ENCODE measurements at regions not wholly inside any gene's neighbourhood (a gene's known extent, or its start where the extent isn't known, plus 50 kb on each side); places are given as distances from the start of the nearest gene placed in this dataset.
"Not testable (repeated sequence)": the region's sequence is repeated elsewhere in the genome, so short reads cannot be mapped to it uniquely, and the experiment has no call there.

DNA sequence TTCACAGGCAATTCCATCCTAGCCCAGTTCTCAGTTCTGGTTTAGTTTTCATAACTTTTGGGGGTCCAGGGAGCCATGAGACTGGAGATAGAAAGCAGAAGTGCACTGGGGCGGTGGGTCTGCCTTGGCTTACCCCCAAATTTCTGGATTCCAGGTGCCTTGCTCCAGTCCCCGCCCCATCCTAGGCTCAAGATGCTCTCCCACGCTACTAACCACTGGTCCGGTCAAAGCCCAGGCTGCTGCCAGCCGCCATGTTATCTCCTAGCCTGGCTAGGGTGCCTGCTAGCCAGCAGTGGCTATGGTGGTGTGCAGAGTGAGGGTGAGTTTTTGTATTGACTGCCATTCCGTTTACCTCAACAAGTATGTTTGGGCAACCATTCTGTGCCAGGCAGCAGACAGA lies 107.6 kb upstream of the FOXD4L5 start:
- H3K4me1 ChIP-seq (ENCODE audit: control insufficient read depth in 2 of 2, insufficient read depth in 2 of 2, low read length in 1 of 2); H3K27me3 ChIP-seq (ENCODE audit: control insufficient read depth in 1 of 2, insufficient read depth in 2 of 2, low read length in 2 of 2); H3K27ac ChIP-seq (ENCODE audit: low read depth in 2 of 2, low read length in 1 of 2); H3K4me3 ChIP-seq (ENCODE audit: low read depth in 1 of 2, low read length in 2 of 2); H3K36me3 ChIP-seq (ENCODE audit: control insufficient read depth in 2 of 2, insufficient read depth in 2 of 2, low read length in 1 of 2); H3K9me3 ChIP-seq (ENCODE audit: control insufficient read depth in 2 of 2, insufficient read depth in 1 of 2, low read depth in 1 of 2, low read length in 1 of 2): not testable (repeated sequence)
- 64 to 78% methylated on average over 4 to 5 of the region's 6 CpGs for WGBS, 2 donors

DNA sequence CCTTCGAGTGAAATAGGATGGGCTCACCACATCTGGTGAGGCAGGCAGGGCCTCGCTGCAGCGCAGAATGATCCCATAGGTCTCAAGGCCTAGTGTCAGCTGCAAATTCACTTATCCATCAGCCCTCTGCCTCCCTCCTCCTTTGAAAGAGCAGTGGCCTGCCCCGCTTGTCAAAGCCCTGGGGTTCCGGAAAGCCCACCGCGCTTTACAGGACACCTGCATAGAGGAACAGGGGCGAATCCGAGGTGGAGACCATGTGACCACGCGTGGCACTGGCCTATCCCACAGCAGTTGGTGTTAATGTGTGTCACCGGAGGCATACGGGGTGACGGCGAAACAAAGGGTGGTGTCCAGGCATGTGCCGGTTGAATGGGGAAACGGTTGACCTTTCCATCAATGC lies 104.7 kb upstream of the FOXD4L5 start:
- H3K27ac ChIP-seq (ENCODE audit: low read depth in 2 of 2, low read length in 1 of 2); H3K4me3 ChIP-seq (ENCODE audit: low read depth in 1 of 2, low read length in 2 of 2); H3K27me3 ChIP-seq (ENCODE audit: control insufficient read depth in 1 of 2, insufficient read depth in 2 of 2, low read length in 2 of 2); H3K36me3 ChIP-seq (ENCODE audit: control insufficient read depth in 2 of 2, insufficient read depth in 2 of 2, low read length in 1 of 2); H3K4me1 ChIP-seq (ENCODE audit: control insufficient read depth in 2 of 2, insufficient read depth in 2 of 2, low read length in 1 of 2): not testable (repeated sequence)
- 83 to 92% methylated on average over 9 to 16 of the region's 17 CpGs for WGBS, 2 donors
- peaks cover 10 to 14% of the 10 kb centered on the region in 2 donors for H3K9me3 ChIP-seq (ENCODE audit: control insufficient read depth in 2 of 2, insufficient read depth in 1 of 2, low read depth in 1 of 2, low read length in 1 of 2)

DNA sequence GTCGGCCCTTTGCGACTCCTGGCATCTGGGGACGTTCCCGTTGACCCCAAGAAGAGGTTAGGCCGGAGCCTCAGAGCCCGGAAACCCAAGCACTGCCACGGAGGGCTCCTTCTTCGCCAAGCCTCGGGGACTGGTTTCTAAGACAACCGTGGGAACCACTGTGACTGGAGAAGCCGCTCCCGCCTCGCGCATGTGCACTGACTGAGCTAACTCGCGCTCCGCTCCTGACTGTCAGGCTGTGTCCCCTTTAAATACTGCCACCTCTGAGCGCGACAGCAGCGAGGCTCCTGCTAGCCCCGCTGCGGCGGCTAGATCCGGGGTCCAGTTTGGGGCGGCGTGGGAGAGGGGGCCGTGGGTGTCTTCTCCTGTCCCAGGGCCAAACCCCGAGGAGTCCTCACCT lies 104.2 kb upstream of the FOXD4L5 start:
- WGBS, 2 donors: 90 to 92% methylated on average over 26 to 28 of the region's 28 CpGs

DNA sequence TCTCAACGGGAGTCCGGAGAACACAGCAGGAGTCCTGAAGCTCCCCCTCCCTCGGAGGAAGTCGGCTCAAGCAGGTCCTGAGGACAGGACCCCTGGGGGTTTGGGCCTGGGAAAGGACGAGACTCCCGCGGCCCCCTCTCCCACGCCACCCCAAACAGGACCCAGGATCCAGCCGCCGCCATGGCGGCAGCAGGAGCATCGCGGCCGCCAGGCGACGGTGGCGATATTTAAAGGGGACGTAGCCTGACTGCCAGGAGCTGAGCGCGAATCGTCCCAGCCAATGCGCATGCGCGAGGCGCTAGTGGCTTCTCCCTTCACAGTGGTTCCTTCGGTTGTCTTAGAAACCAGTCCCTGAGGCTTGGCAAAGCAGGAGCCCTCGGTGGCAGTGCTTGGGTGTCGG lies 101.7 kb upstream of the FOXD4L5 start:
- not testable (repeated sequence) for H3K27ac ChIP-seq (ENCODE audit: low read depth in 2 of 2, low read length in 1 of 2); H3K27me3 ChIP-seq (ENCODE audit: control insufficient read depth in 1 of 2, insufficient read depth in 2 of 2, low read length in 2 of 2); H3K4me1 ChIP-seq (ENCODE audit: control insufficient read depth in 2 of 2, insufficient read depth in 2 of 2, low read length in 1 of 2); H3K36me3 ChIP-seq (ENCODE audit: control insufficient read depth in 2 of 2, insufficient read depth in 2 of 2, low read length in 1 of 2)
- Histone ChIP-seq H3K9me3 (ENCODE audit: control insufficient read depth in 2 of 2, insufficient read depth in 1 of 2, low read depth in 1 of 2, low read length in 1 of 2) (peaks cover 11 to 17% of the 10 kb centered on the region in 2 donors), H3K4me3 (ENCODE audit: low read depth in 1 of 2, low read length in 2 of 2) (peak overlapping the region in 1 of 2 donors; percentile 43)
- 55 to 59% methylated on average over 27 to 28 of the region's 28 CpGs for WGBS, 2 donors

More for the DNA sequence above, 104.2 kb upstream of the FOXD4L5 start:
- H3K4me3 ChIP-seq (ENCODE audit: low read depth in 1 of 2, low read length in 2 of 2); H3K36me3 ChIP-seq (ENCODE audit: control insufficient read depth in 2 of 2, insufficient read depth in 2 of 2, low read length in 1 of 2); H3K27me3 ChIP-seq (ENCODE audit: control insufficient read depth in 1 of 2, insufficient read depth in 2 of 2, low read length in 2 of 2); H3K4me1 ChIP-seq (ENCODE audit: control insufficient read depth in 2 of 2, insufficient read depth in 2 of 2, low read length in 1 of 2); H3K27ac ChIP-seq (ENCODE audit: low read depth in 2 of 2, low read length in 1 of 2): not testable (repeated sequence)
- H3K9me3 ChIP-seq (ENCODE audit: control insufficient read depth in 2 of 2, insufficient read depth in 1 of 2, low read depth in 1 of 2, low read length in 1 of 2): peaks cover 11 to 17% of the 10 kb centered on the region in 2 donors

DNA sequence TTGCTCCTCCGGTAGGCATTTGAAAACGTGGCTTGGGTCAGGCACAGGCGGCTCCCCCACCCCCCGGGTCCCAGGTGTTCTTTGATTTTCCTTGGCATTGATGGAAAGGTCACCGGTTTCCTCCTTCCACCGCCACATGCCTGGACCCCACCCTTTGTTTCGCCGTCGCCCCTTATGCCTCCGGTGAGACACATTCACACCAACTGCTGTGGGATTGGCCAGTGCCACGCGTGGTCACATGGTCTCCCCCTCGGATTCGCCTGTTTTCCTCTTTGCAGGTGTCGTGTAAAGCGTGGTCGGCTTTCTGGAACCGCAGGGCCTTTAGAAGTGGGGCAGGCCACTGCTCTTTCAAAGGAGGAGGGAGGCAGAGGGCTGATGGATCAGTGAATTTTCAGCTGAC lies 101.2 kb upstream of the FOXD4L5 start:
- not testable (repeated sequence) for H3K27me3 ChIP-seq (ENCODE audit: control insufficient read depth in 1 of 2, insufficient read depth in 2 of 2, low read length in 2 of 2); H3K4me3 ChIP-seq (ENCODE audit: low read depth in 1 of 2, low read length in 2 of 2); H3K27ac ChIP-seq (ENCODE audit: low read depth in 2 of 2, low read length in 1 of 2); H3K4me1 ChIP-seq (ENCODE audit: control insufficient read depth in 2 of 2, insufficient read depth in 2 of 2, low read length in 1 of 2); H3K36me3 ChIP-seq (ENCODE audit: control insufficient read depth in 2 of 2, insufficient read depth in 2 of 2, low read length in 1 of 2)
- peaks cover 11 to 17% of the 10 kb centered on the region in 2 donors for H3K9me3 ChIP-seq (ENCODE audit: control insufficient read depth in 2 of 2, insufficient read depth in 1 of 2, low read depth in 1 of 2, low read length in 1 of 2)
- 71 to 72% methylated on average over 18 of the region's 18 CpGs for WGBS, 2 donors

DNA sequence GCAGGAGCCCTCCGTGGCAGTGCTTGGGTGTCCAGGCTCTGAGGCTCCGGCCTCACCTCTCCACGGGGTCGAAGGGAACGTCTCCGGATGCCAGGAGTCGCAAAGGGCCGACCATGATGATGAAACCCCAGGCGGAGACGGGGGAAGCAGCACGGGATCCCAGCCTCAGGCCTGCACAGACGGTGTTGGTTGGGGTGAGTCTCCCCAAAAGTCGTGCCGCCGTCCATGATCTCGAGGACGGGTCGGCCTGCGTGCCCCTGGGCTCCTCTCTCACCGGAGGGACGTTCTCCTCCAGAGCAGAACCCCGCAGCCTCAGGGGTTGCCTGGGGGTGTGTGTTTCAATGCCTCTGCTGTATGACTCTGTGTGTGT lies 100.6 kb upstream of the FOXD4L5 start:
- not testable (repeated sequence) for H3K27me3 ChIP-seq (ENCODE audit: control insufficient read depth in 1 of 2, insufficient read depth in 2 of 2, low read length in 2 of 2); H3K4me3 ChIP-seq (ENCODE audit: low read depth in 1 of 2, low read length in 2 of 2); H3K36me3 ChIP-seq (ENCODE audit: control insufficient read depth in 2 of 2, insufficient read depth in 2 of 2, low read length in 1 of 2); H3K4me1 ChIP-seq (ENCODE audit: control insufficient read depth in 2 of 2, insufficient read depth in 2 of 2, low read length in 1 of 2); H3K27ac ChIP-seq (ENCODE audit: low read depth in 2 of 2, low read length in 1 of 2)
- WGBS, 2 donors: 71 to 75% methylated on average over 22 of the region's 22 CpGs
- H3K9me3 ChIP-seq (ENCODE audit: control insufficient read depth in 2 of 2, insufficient read depth in 1 of 2, low read depth in 1 of 2, low read length in 1 of 2): peaks cover 11 to 17% of the 10 kb centered on the region in 2 donors

DNA sequence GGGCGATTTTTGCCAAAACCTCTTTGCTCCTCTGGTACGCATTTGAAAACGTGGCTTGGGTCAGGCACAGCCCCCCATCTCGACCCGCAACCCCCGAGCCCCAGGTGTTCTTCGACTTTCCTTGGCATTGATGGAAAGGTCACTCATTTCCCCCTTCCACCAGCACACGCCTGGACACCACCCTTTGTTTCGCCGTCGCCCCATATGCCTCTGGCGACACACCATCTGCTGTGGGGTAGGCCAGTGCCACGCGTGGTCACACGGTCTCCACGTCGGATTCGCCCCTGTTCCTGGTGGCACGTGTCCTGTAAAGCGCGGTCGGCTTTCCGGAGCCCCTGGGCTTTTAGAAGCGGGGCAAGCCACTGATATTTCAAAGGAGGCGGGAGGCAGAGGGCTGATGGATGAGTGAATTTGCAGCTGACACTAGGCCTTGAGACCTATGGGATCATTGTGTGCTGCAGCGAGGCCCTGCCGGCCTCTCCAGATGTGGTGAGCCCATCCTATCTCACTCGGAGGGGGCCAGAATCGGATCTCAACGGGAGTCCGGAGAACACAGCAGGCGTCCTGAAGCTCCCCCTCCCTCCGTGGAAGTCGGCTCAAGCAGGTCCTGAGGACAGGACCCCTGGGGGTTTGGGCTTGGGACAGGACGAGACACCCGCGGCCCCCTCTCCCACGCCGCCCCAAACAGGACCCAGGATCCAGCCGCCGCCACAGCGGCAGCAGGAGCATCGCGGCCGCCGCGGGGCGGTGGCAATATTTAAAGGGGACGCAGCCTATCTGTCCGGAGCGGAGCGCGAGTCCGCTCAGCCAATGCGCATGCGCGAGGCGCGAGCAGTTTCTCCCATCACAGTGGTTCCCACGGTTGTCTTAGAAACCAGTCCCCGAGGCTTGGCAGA lies 100.0 kb upstream of the FOXD4L5 start:
- 72% methylated on average over 59 to 61 of the region's 61 CpGs for WGBS, 2 donors
- H3K36me3 ChIP-seq (ENCODE audit: control insufficient read depth in 2 of 2, insufficient read depth in 2 of 2, low read length in 1 of 2): not testable (repeated sequence)

DNA sequence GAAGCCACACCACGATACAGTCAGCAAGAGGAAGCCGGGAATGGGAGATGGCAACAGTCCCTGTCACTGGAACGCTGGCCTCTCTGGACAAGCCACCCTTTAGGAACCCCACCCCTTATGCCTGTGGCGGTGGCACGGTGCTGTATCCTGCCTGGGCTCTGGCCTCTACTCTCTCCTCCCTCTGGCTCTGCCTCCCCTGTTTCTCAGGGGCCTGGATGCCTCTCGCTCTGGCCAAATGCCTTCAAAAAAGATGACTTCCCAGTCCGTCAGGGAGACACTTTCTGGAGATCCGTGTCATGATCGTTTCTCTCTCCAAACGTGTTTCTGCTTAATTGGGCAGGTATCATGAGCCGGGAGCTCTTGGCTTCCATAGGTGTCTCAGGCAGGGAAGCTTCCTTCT lies 99.1 kb upstream of the FOXD4L5 start:
- H3K27me3 ChIP-seq (ENCODE audit: control insufficient read depth in 1 of 2, insufficient read depth in 2 of 2, low read length in 2 of 2): not testable (repeated sequence)

More for the DNA sequence above, 100.0 kb upstream of the FOXD4L5 start:
- not testable (repeated sequence) for H3K4me1 ChIP-seq (ENCODE audit: control insufficient read depth in 2 of 2, insufficient read depth in 2 of 2, low read length in 1 of 2); H3K27ac ChIP-seq (ENCODE audit: low read depth in 2 of 2, low read length in 1 of 2); H3K27me3 ChIP-seq (ENCODE audit: control insufficient read depth in 1 of 2, insufficient read depth in 2 of 2, low read length in 2 of 2); H3K4me3 ChIP-seq (ENCODE audit: low read depth in 1 of 2, low read length in 2 of 2)
- peaks cover 11 to 17% of the 10 kb centered on the region in 2 donors for H3K9me3 ChIP-seq (ENCODE audit: control insufficient read depth in 2 of 2, insufficient read depth in 1 of 2, low read depth in 1 of 2, low read length in 1 of 2)

DNA sequence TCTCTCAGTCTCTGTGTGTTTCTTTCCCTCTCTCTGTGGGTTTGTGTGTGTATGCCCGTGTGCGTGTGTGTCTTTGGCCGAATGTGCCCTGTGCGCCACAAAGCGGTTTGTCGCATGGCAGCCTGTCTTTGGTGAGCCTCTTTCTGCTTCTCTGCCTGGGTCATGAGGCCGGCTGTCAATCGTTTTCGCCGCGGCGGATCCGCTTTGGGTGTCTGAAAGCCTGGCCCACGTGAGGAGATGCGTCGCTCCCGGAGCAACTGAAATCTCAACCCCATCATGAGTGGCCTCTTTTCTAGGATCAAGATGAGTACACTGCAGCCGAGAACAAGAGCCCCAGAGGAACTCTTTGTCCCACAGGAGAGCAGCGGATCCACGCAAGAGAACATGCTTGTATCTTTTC lies 98.6 kb upstream of the FOXD4L5 start:
- H3K9me3 ChIP-seq (ENCODE audit: control insufficient read depth in 2 of 2, insufficient read depth in 1 of 2, low read depth in 1 of 2, low read length in 1 of 2): peaks cover 11 to 17% of the 10 kb centered on the region in 2 donors
- H3K4me3 ChIP-seq (ENCODE audit: low read depth in 1 of 2, low read length in 2 of 2); H3K27me3 ChIP-seq (ENCODE audit: control insufficient read depth in 1 of 2, insufficient read depth in 2 of 2, low read length in 2 of 2); H3K27ac ChIP-seq (ENCODE audit: low read depth in 2 of 2, low read length in 1 of 2); H3K4me1 ChIP-seq (ENCODE audit: control insufficient read depth in 2 of 2, insufficient read depth in 2 of 2, low read length in 1 of 2); H3K36me3 ChIP-seq (ENCODE audit: control insufficient read depth in 2 of 2, insufficient read depth in 2 of 2, low read length in 1 of 2): not testable (repeated sequence)
- WGBS, 2 donors: 84 to 87% methylated on average over 18 to 20 of the region's 20 CpGs

More for the DNA sequence above, 99.1 kb upstream of the FOXD4L5 start:
- not testable (repeated sequence) for H3K27ac ChIP-seq (ENCODE audit: low read depth in 2 of 2, low read length in 1 of 2); H3K36me3 ChIP-seq (ENCODE audit: control insufficient read depth in 2 of 2, insufficient read depth in 2 of 2, low read length in 1 of 2); H3K4me3 ChIP-seq (ENCODE audit: low read depth in 1 of 2, low read length in 2 of 2); H3K4me1 ChIP-seq (ENCODE audit: control insufficient read depth in 2 of 2, insufficient read depth in 2 of 2, low read length in 1 of 2)
- 63 to 72% methylated on average over 11 of the region's 11 CpGs for WGBS, 2 donors
- H3K9me3 ChIP-seq (ENCODE audit: control insufficient read depth in 2 of 2, insufficient read depth in 1 of 2, low read depth in 1 of 2, low read length in 1 of 2): peaks cover 11 to 17% of the 10 kb centered on the region in 2 donors

DNA sequence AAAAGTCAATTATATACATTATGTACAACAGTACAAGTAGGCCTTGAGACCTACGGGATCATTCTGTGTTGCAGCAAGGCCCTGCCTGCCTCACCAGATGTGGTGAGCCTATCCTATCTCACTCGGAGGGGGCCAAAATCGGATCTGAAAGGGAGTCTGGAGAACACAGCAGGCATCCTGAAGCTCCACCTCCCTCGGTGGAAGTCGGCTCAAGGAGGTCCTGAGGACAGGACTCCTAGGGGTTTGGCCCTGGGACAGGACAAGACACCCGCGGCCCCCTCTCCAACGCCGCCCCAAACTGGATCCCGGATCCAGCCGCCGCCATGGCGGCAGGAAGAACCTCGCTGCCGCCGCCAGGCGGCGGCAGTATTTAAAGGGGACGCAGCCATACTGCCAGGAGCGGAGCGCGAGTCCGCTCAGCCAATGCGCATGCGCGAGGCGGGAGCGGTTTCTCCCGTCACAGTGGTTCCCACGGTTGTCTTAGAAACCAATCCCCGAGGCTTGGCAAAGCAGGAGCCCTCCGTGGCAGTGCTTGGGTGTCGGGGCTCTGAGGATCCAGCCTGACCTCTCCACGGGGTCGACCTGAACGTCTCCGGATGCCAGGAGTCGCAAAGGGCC lies 97.8 kb upstream of the FOXD4L5 start:
- WGBS, 2 donors: 61 to 63% methylated on average over 36 to 38 of the region's 38 CpGs
- H3K27ac ChIP-seq (ENCODE audit: low read depth in 2 of 2, low read length in 1 of 2); H3K4me1 ChIP-seq (ENCODE audit: control insufficient read depth in 2 of 2, insufficient read depth in 2 of 2, low read length in 1 of 2); H3K27me3 ChIP-seq (ENCODE audit: control insufficient read depth in 1 of 2, insufficient read depth in 2 of 2, low read length in 2 of 2); H3K36me3 ChIP-seq (ENCODE audit: control insufficient read depth in 2 of 2, insufficient read depth in 2 of 2, low read length in 1 of 2); H3K4me3 ChIP-seq (ENCODE audit: low read depth in 1 of 2, low read length in 2 of 2): not testable (repeated sequence)
- H3K9me3 ChIP-seq (ENCODE audit: control insufficient read depth in 2 of 2, insufficient read depth in 1 of 2, low read depth in 1 of 2, low read length in 1 of 2): peaks cover 11 to 17% of the 10 kb centered on the region in 2 donors
